ENCODE measurements at regions not wholly inside any gene's neighbourhood (a gene's known extent, or its start where the extent isn't known, plus 50 kb on each side); places are given as distances from the start of the nearest gene placed in this dataset.
"Not testable (repeated sequence)": the region's sequence is repeated elsewhere in the genome, so short reads cannot be mapped to it uniquely, and the experiment has no call there.

GRCh38 chr3:75305901-75306300 is 358.2 kb upstream of the FRG2C start (continued):
- TF ChIP-seq RAD21 (IDR thresholded peaks at IDR 0.05; ENCODE audit: low read length) = no peak
- no peak for TF ChIP-seq POLR2AphosphoS5 (IDR thresholded peaks at IDR 0.05; ENCODE audit: low read depth, low read length)
- no peak for TF ChIP-seq FOSL2 (IDR thresholded peaks at IDR 0.05; ENCODE audit: borderline replicate concordance, low read depth)
- TF ChIP-seq JUND (IDR thresholded peaks at IDR 0.05) = no peak
- TF ChIP-seq PBX3 (IDR thresholded peaks at IDR 0.05) = no peak
- TF ChIP-seq SMC3 (IDR thresholded peaks at IDR 0.05; ENCODE audit: low read depth, low read length) = no peak
- no peak for TF ChIP-seq TAF1 (IDR thresholded peaks at IDR 0.05; ENCODE audit: borderline replicate concordance, low read depth, low read length)
- TF ChIP-seq ZBTB33 (IDR thresholded peaks at IDR 0.05; ENCODE audit: borderline replicate concordance, low read depth) = no peak
- no peak for TF ChIP-seq ELF1 (IDR thresholded peaks at IDR 0.05)
- no peak for TF ChIP-seq MAX (IDR thresholded peaks at IDR 0.05; ENCODE audit: low read depth)
- TF ChIP-seq SIN3A (IDR thresholded peaks at IDR 0.05; ENCODE audit: borderline replicate concordance, low read depth, low read length) = no peak

- H2AFZ ChIP-seq (ENCODE audit: low read depth); H4K20me1 ChIP-seq (ENCODE audit: insufficient read depth); H3K4me3 ChIP-seq (ENCODE audit: low read depth in 2 of 2, low read length in 1 of 2); H3K27ac ChIP-seq (ENCODE audit: low read depth in 2 of 2, low read length in 1 of 2); H3K4me2 ChIP-seq; H3K36me3 ChIP-seq (replicated peaks in 1 of 2; ENCODE audit: control insufficient read depth in 1 of 2, insufficient read depth in 2 of 2, low read length in 1 of 2); H3K9me3 ChIP-seq; H3K79me2 ChIP-seq (ENCODE audit: insufficient read depth); H3K4me1 ChIP-seq (ENCODE audit: control insufficient read depth in 1 of 2, insufficient read depth in 2 of 2, low read depth in 1 of 2, low read length in 1 of 2); H3K27me3 ChIP-seq (ENCODE audit: insufficient read depth); H3F3A ChIP-seq (replicated peaks; ENCODE audit: insufficient read depth); H3K9ac ChIP-seq; POLR2A ChIA-PET; DNase-seq; H3K9me2 ChIP-seq; CTCF ChIA-PET: not testable (repeated sequence)
- WGBS (ENCODE audit: low lambda C conversion rate) = 65% methylated on average over 3 of the region's 3 CpGs
Measured at GRCh38 chr3:75311306-75311705, 352.8 kb upstream of the FRG2C start.

GRCh38 chr3:75312469-75312868 is 351.7 kb upstream of the FRG2C start:
- WGBS (ENCODE audit: low lambda C conversion rate) = 8% methylated on average over 2 of the region's 3 CpGs
- CTCF ChIA-PET; H3F3A ChIP-seq (replicated peaks; ENCODE audit: insufficient read depth); H3K9me2 ChIP-seq; H3K4me1 ChIP-seq (ENCODE audit: control insufficient read depth in 1 of 2, insufficient read depth in 2 of 2, low read depth in 1 of 2, low read length in 1 of 2); H4K20me1 ChIP-seq (ENCODE audit: insufficient read depth); H3K27ac ChIP-seq (ENCODE audit: low read depth in 2 of 2, low read length in 1 of 2); H3K36me3 ChIP-seq (replicated peaks in 1 of 2; ENCODE audit: control insufficient read depth in 1 of 2, insufficient read depth in 2 of 2, low read length in 1 of 2); H3K9ac ChIP-seq; H3K79me2 ChIP-seq (ENCODE audit: insufficient read depth); DNase-seq; H3K9me3 ChIP-seq; H2AFZ ChIP-seq (ENCODE audit: low read depth); POLR2A ChIA-PET; H3K27me3 ChIP-seq (ENCODE audit: insufficient read depth); H3K4me2 ChIP-seq; H3K4me3 ChIP-seq (ENCODE audit: low read depth in 2 of 2, low read length in 1 of 2): not testable (repeated sequence)

GRCh38 chr3:75319776-75320175 is 344.4 kb upstream of the FRG2C start:
- H3K9me3 ChIP-seq; H4K20me1 ChIP-seq (ENCODE audit: insufficient read depth); H3K9me2 ChIP-seq; H3K79me2 ChIP-seq (ENCODE audit: insufficient read depth); H3K36me3 ChIP-seq (replicated peaks in 1 of 2; ENCODE audit: control insufficient read depth in 1 of 2, insufficient read depth in 2 of 2, low read length in 1 of 2); POLR2A ChIA-PET; H3K4me1 ChIP-seq (ENCODE audit: control insufficient read depth in 1 of 2, insufficient read depth in 2 of 2, low read depth in 1 of 2, low read length in 1 of 2); H3K4me3 ChIP-seq (ENCODE audit: low read depth in 2 of 2, low read length in 1 of 2); H3K9ac ChIP-seq; H3K4me2 ChIP-seq; DNase-seq; H2AFZ ChIP-seq (ENCODE audit: low read depth); H3K27me3 ChIP-seq (ENCODE audit: insufficient read depth); H3F3A ChIP-seq (replicated peaks; ENCODE audit: insufficient read depth); H3K27ac ChIP-seq (ENCODE audit: low read depth in 2 of 2, low read length in 1 of 2): not testable (repeated sequence)
- CTCF ChIA-PET = interaction anchor here (0.7 to 1.6 kb wide), 2 partner anchors 10 to 23 kb away, joined by 4 to 5 read pairs; no protein-coding TSS in a partner anchor
- 23% methylated on average over 1 of the region's 1 CpG for WGBS (ENCODE audit: low lambda C conversion rate)
